ENCODE measurements at regions not wholly inside any gene's neighbourhood (a gene's known extent, or its start where the extent isn't known, plus 50 kb on each side); places are given as distances from the start of the nearest gene placed in this dataset.
A peak's percentile ranks its signal among the peaks of the same experiment; 100 is the strongest.

DNA sequence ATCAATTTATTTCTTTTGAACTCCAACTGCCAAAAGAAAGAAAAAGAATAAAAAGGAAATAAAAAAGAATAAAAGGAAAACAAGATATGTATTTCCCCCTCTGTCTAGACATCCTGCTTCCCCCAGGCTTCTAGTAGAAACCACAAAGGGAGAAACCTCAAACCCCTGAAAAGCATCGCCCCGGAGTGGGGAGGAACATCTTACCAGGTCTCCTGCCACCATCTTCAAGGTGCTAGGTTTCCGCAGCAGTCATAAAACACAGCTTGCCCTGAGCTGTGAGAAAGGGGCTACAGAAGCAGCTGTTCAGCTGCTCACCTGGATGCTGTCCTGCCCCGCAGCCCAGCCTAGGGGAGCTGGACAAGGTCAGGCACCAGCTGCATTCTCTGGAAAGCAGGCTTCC is 487.7 kb downstream of the GADD45G start:
- Histone ChIP-seq H3K9me3 (no peaks in the 10 kb centered on the region), H3K4me3 (no peak overlapping the region), H3K36me3 (ENCODE audit: low read depth, missing control alignments) (no peaks in the 10 kb centered on the region), H3K27me3 (no peaks in the 10 kb centered on the region), H3K4me1 (peaks cover 3% of the 10 kb centered on the region), H3K27ac (no peak overlapping the region)
- TF ChIP-seq CTCF (IDR thresholded peaks at IDR 0.05) = no peak
- DNase-seq = no peak
- 80 to 92% methylated on average over 3 to 4 of the region's 4 CpGs for WGBS, 2 donors
- intact Hi-C loops (cut with DNase I; ENCODE audit: low total_unique reads) = no loop called here

DNA sequence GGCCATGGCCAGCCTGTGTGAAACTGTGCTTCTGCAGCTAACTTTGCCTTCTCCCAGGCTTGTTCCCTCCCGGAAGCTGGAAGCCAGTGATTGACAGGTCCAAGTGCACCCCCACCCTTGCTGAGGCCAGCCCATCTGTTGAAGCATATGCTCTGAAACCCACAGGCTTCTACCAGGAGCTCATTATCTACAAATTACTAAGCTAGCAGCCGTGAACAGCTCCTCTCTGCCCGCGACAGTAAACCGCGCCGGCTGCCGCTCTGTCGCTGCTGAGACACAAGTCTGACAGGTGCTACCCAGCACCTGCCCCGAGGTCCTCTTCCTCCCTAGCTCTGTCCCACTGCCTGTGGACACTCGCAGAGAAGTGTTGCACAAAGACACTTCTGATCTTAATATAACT is 490.9 kb downstream of the GADD45G start:
- Histone ChIP-seq H3K27ac (no peak overlapping the region), H3K4me3 (no peak overlapping the region), H3K9me3 (no peaks in the 10 kb centered on the region), H3K27me3 (no peaks in the 10 kb centered on the region), H3K36me3 (ENCODE audit: low read depth, missing control alignments) (no peaks in the 10 kb centered on the region), H3K4me1 (peaks cover 9% of the 10 kb centered on the region)
- WGBS, 2 donors = 68 to 80% methylated on average over 11 of the region's 11 CpGs
- no peak for DNase-seq
- TF ChIP-seq POLR2A (IDR thresholded peaks at IDR 0.05) (no peak), CTCF (IDR thresholded peaks at IDR 0.05) (no peak)
- intact Hi-C loops (cut with DNase I; ENCODE audit: low total_unique reads) = loop anchor here (5.0 kb wide), 1 partner anchor 493 kb away; no protein-coding TSS in a partner anchor

DNA sequence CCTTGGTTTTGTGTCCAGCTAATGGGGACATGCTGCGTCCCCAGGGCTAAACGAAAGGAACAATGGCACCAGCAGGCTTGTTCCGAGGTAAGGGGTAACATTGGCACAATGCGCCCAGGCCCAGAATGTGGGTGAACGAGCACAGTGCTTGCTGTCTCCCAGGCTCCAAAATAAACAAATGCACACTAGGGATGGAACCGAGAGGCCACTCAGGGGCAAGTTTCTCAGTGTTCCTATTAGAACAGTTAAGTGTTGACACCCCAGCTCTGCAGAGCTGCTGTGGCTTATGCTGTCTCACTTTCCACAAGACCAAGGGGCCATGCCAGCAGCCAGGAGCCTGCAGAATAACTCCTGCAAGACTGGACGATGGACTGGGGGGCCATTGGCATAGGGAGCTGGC is 492.4 kb downstream of the GADD45G start:
- Histone ChIP-seq H3K4me1 (peaks cover 10% of the 10 kb centered on the region), H3K9me3 (no peaks in the 10 kb centered on the region), H3K27ac (no peak overlapping the region), H3K27me3 (no peaks in the 10 kb centered on the region), H3K36me3 (ENCODE audit: low read depth, missing control alignments) (no peaks in the 10 kb centered on the region), H3K4me3 (no peak overlapping the region)
- intact Hi-C loops (cut with DNase I; ENCODE audit: low total_unique reads) = loop anchor here (5.0 kb wide), 1 partner anchor 495 kb away; no protein-coding TSS in a partner anchor
- 62 to 66% methylated on average over 7 of the region's 7 CpGs for WGBS, 2 donors
- TF ChIP-seq CTCF (IDR thresholded peaks at IDR 0.05) (no peak), POLR2A (IDR thresholded peaks at IDR 0.05) (no peak)
- no peak for DNase-seq

DNA sequence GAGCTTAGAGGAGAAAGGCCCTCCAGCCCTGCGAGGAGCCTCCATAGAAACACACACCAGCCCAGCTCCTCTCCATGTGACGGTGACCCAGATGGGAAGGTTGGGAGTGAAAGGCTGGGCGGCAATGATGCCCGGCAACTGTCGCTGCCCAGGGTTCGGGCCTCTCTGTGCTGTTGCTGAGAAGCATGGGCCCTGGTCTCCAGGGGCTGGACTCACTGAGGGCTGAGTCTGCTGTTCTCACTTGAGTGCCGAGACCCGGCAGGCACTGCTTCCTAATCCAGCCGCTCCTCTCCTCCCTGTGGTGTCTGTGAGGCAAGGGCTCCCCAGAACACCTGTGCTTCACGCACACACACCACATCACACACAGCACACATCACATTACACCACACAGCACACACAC is 493.6 kb downstream of the GADD45G start:
- no peak for TF ChIP-seq POLR2A (IDR thresholded peaks at IDR 0.05)
- TF ChIP-seq CTCF (IDR thresholded peaks at IDR 0.05) = no peak
- DNase-seq = no peak
- WGBS, 2 donors = 83 to 89% methylated on average over 10 of the region's 10 CpGs
- peaks cover 13% of the 10 kb centered on the region for H3K4me1 ChIP-seq
- H3K27me3 ChIP-seq = no peaks in the 10 kb centered on the region
- no peak overlapping the region for H3K4me3 ChIP-seq
- H3K9me3 ChIP-seq = no peaks in the 10 kb centered on the region
- intact Hi-C loops (cut with DNase I; ENCODE audit: low total_unique reads) = loop anchor here (5.0 kb wide), 1 partner anchor 496 kb away; no protein-coding TSS in a partner anchor
- no peaks in the 10 kb centered on the region for H3K36me3 ChIP-seq (ENCODE audit: low read depth, missing control alignments)
- H3K27ac ChIP-seq = no peak overlapping the region

- no peaks in the 10 kb centered on the region for H3K36me3 ChIP-seq (ENCODE audit: low read depth, missing control alignments)
- peak; percentile 35 for DNase-seq
- no peaks in the 10 kb centered on the region for H3K27me3 ChIP-seq
- H3K9me3 ChIP-seq = no peaks in the 10 kb centered on the region
- 49 to 51% methylated on average over 9 of the region's 9 CpGs for WGBS, 2 donors
- H3K4me1 ChIP-seq = peaks cover 13% of the 10 kb centered on the region
- H3K4me3 ChIP-seq = no peak overlapping the region
- intact Hi-C loops (cut with DNase I; ENCODE audit: low total_unique reads) = loop anchor here (5.0 kb wide), 1 partner anchor 497 kb away; no protein-coding TSS in a partner anchor
- no peak for TF ChIP-seq POLR2A (IDR thresholded peaks at IDR 0.05)
- TF ChIP-seq CTCF (IDR thresholded peaks at IDR 0.05) = peak; percentile 24 to 57 (median 36)
- H3K27ac ChIP-seq = no peak overlapping the region
These were observed 494.6 kb downstream of the GADD45G start for GRCh38 chr9:90099262-90099963.

All from testis (tissue), 2 donors.